ENCODE measurements at regions not wholly inside any gene's neighbourhood (a gene's known extent, or its start where the extent isn't known, plus 50 kb on each side); places are given as distances from the start of the nearest gene placed in this dataset.

GRCh38 chr3:177710506-177710905, 513.2 kb upstream of the TBL1XR1 start:
- Histone ChIP-seq H3K4me1 (replicated peaks in 1 of 4; ENCODE audit: control insufficient read depth in 3 of 4, insufficient read depth in 4 of 4, low read length in 3 of 4) (peaks cover 0 to 2% (median 0%) of the 10 kb centered on the region in 4 experiments; a peak in 2 of 7 replicates), H4K91ac (replicated peaks; ENCODE audit: insufficient read length, low read length) (no peak overlapping the region), H3K23me2 (ENCODE audit: low read depth, low read length) (no peaks in the 10 kb centered on the region), H3K79me1 (ENCODE audit: low read depth, low read length) (no peaks in the 10 kb centered on the region), H2BK120ac (replicated peaks; ENCODE audit: low read depth, low read length) (no peak overlapping the region), H2BK5ac (ENCODE audit: low read depth, low read length) (no peak overlapping the region), H2AK5ac (ENCODE audit: low read depth, low read length) (no peak overlapping the region), H3K4ac (replicated peaks; ENCODE audit: insufficient read length, low read depth, low read length) (no peak overlapping the region), H2AFZ (ENCODE audit: low read length) (no peak overlapping the region), H3K4me2 (ENCODE audit: insufficient read depth in 1 of 2, low read depth in 2 of 2, low read length in 2 of 2) (no peak overlapping the region), H2BK12ac (ENCODE audit: low read depth, low read length) (no peak overlapping the region), H3K23ac (ENCODE audit: insufficient read length) (no peak overlapping the region), H3K27ac (ENCODE audit: low read depth, low read length) (no peak overlapping the region), H3K4me3 (ENCODE audit: extremely low read depth in 1 of 4, insufficient read depth in 2 of 4, low read depth in 3 of 4, low read length in 4 of 4) (no peak overlapping the region), H3K9ac (replicated peaks in 1 of 4; ENCODE audit: extremely low read depth in 1 of 4, low read depth in 3 of 4, low read length in 3 of 4) (no peak overlapping the region), H3K36me3 (ENCODE audit: control insufficient read depth in 2 of 4, insufficient read depth in 4 of 4, low read length in 3 of 4) (no peaks in the 10 kb centered on the region), H2BK15ac (ENCODE audit: low read length) (no peak overlapping the region), H2BK20ac (ENCODE audit: low read length) (no peak overlapping the region), H3K18ac (ENCODE audit: extremely low read depth, low read length) (no peak overlapping the region), H3K56ac (replicated peaks; ENCODE audit: insufficient read length, low read depth, low read length) (no peak overlapping the region), H4K8ac (ENCODE audit: extremely low read depth, insufficient read depth, low read length) (no peak overlapping the region), H3K79me2 (ENCODE audit: control insufficient read depth in 1 of 2, insufficient read depth in 2 of 2, low read length in 2 of 2) (no peaks in the 10 kb centered on the region), H3K14ac (ENCODE audit: insufficient read length) (no peak overlapping the region), H3K27me3 (replicated peaks in 1 of 4; ENCODE audit: control insufficient read depth in 3 of 4, extremely low read depth in 1 of 4, insufficient read depth in 3 of 4, low read length in 3 of 4) (no peaks in the 10 kb centered on the region), H4K20me1 (replicated peaks in 1 of 2; ENCODE audit: control insufficient read depth in 1 of 2, insufficient read depth in 2 of 2, low read length in 2 of 2) (no peaks in the 10 kb centered on the region), H3K9me3 (ENCODE audit: insufficient read depth in 2 of 2, low read depth in 1 of 2, low read length in 1 of 2) (no peaks in the 10 kb centered on the region), H4K5ac (ENCODE audit: insufficient read length, low read depth, low read length) (no peak overlapping the region)
- FAIRE-seq = no peak
- no peak for DNase-seq (ENCODE audit: low read depth in 1 of 2, low spot score in 2 of 2)
- ChIA-PET POLR2A (ENCODE audit: partially characterized antibody) (no interaction called here), CTCF (ENCODE audit: partially characterized antibody) (interaction anchor here (0.7 kb wide), 1 partner anchor 191 kb away, joined by 3 read pairs; no protein-coding TSS in a partner anchor)
- TF ChIP-seq EP300 (IDR thresholded peaks at IDR 0.05; ENCODE audit: borderline replicate concordance in 1 of 2, low read depth in 2 of 2, low read length in 2 of 2) (no peak), RNF2 (IDR thresholded peaks at IDR 0.05; ENCODE audit: borderline replicate concordance, low read depth, low read length, missing control alignments, poor library complexity, severe bottlenecking) (no peak), YY1 (IDR thresholded peaks at IDR 0.05; ENCODE audit: low read depth, low read length) (no peak), EZH2 (IDR thresholded peaks at IDR 0.05; ENCODE audit: low read depth, low read length, severe bottlenecking) (no peak), HDAC6 (IDR thresholded peaks at IDR 0.05; ENCODE audit: low read depth, low read length) (no peak), KDM5A (IDR thresholded peaks at IDR 0.05; ENCODE audit: low read length) (no peak), CEBPB (IDR thresholded peaks at IDR 0.05; ENCODE audit: low read depth, low read length) (no peak), CTBP2 (IDR thresholded peaks at IDR 0.05; ENCODE audit: borderline replicate concordance, insufficient read depth, insufficient read length, low read length) (no peak), KDM4A (IDR thresholded peaks at IDR 0.05; ENCODE audit: low read depth, low read length, severe bottlenecking) (no peak), ATF2 (IDR thresholded peaks at IDR 0.05; ENCODE audit: low read length) (no peak), TAF7 (optimal IDR thresholded peaks at IDR 0.05; ENCODE audit: borderline replicate concordance, low read depth, low read length) (no peak), TCF12 (IDR thresholded peaks at IDR 0.05; ENCODE audit: low read depth, low read length) (no peak), SUZ12 (IDR thresholded peaks at IDR 0.05; ENCODE audit: low read length) (no peak)
